Cardiac septum (tissue), 1 donor: ENCODE measurements at regions not wholly inside any gene's neighbourhood (a gene's known extent, or its start where the extent isn't known, plus 50 kb on each side); places are given as distances from the start of the nearest gene placed in this dataset.

ENCODE experiments used
- DNase-seq: peaks from one replicate; pipeline ENCODE4 v3.0.0-alpha.2; 2020; ENCODE audit warnings: low spot score
- intact Hi-C: fragments of 100-400 bp; cut with DNase I; formaldehyde crosslinking; loops from one replicate; pipeline ENCODE4 v1.14.0; 2022
- donor health status: DM: no; HTN: no; CAD: no.

GRCh38 chr3:187821616-187822317 is 76.5 kb upstream of the BCL6 start:
- DNase-seq, result no peak
- intact Hi-C loops, result no loop called here

- intact Hi-C loops, result no loop called here
- DNase-seq, result no peak
These were observed 77.1 kb upstream of the BCL6 start for GRCh38 chr3:187822402-187822801.

- intact Hi-C loops, result no loop called here
- DNase-seq, result no peak
These were observed 78.5 kb upstream of the BCL6 start for GRCh38 chr3:187823746-187824145.

- intact Hi-C loops, result no loop called here
- no peak for DNase-seq
These were observed 82.5 kb upstream of the BCL6 start for GRCh38 chr3:187827723-187828122.

- DNase-seq, result no peak
- intact Hi-C loops, result no loop called here
These were observed 83.5 kb upstream of the BCL6 start for GRCh38 chr3:187828579-187829452.

GRCh38 chr3:187830181-187830580 is 84.9 kb upstream of the BCL6 start:
- no peak for DNase-seq
- intact Hi-C loops, result no loop called here

- no peak for DNase-seq
- intact Hi-C loops, result no loop called here
These were observed 86.1 kb upstream of the BCL6 start for GRCh38 chr3:187831125-187832051.

- intact Hi-C loops, result no loop called here
These were observed 86.9 kb upstream of the BCL6 start for GRCh38 chr3:187832202-187832601.

GRCh38 chr3:187833375-187833774 is 88.1 kb upstream of the BCL6 start:
- intact Hi-C loops, result no loop called here
- DNase-seq, result no peak

More at GRCh38 chr3:187832202-187832601, 86.9 kb upstream of the BCL6 start:
- DNase-seq, result no peak

- DNase-seq, result no peak
- intact Hi-C loops, result no loop called here
These were observed 88.7 kb upstream of the BCL6 start for GRCh38 chr3:187833799-187834578.

- no peak for DNase-seq
- intact Hi-C loops, result no loop called here
These were observed 91.8 kb upstream of the BCL6 start for GRCh38 chr3:187836823-187837770.

GRCh38 chr3:187838016-187838540 is 92.8 kb upstream of the BCL6 start:
- intact Hi-C loops, result no loop called here

GRCh38 chr3:187839422-187839821 is 94.2 kb upstream of the BCL6 start:
- DNase-seq, result no peak
- intact Hi-C loops, result no loop called here

More at GRCh38 chr3:187838016-187838540, 92.8 kb upstream of the BCL6 start:
- DNase-seq, result no peak

GRCh38 chr3:187840856-187841255 is 95.6 kb upstream of the BCL6 start:
- intact Hi-C loops, result no loop called here

GRCh38 chr3:187841560-187841959 is 96.3 kb upstream of the BCL6 start:
- DNase-seq, result no peak
- intact Hi-C loops, result no loop called here

More at GRCh38 chr3:187840856-187841255, 95.6 kb upstream of the BCL6 start:
- no peak for DNase-seq

- DNase-seq, result no peak
- intact Hi-C loops, result no loop called here
These were observed 98.4 kb upstream of the BCL6 start for GRCh38 chr3:187843654-187844053.

GRCh38 chr3:187844708-187845107 is 99.4 kb upstream of the BCL6 start:
- DNase-seq, result no peak
- intact Hi-C loops, result no loop called here

GRCh38 chr3:187845826-187846225 is 100.6 kb upstream of the BCL6 start:
- intact Hi-C loops, result no loop called here
- DNase-seq, result no peak
